Uterus (tissue), 3 donors: ENCODE measurements at regions not wholly inside any gene's neighbourhood (a gene's known extent, or its start where the extent isn't known, plus 50 kb on each side); places are given as distances from the start of the nearest gene placed in this dataset.

ENCODE experiments used
- DNase-seq, 2 donors: peaks; one replicate each; pipeline ENCODE4 v3.0.0-alpha.2; 2019 to 2020
- H3K27ac ChIP-seq, 2 donors: fragments of 200-600 bp; sonication (generic); 1 replicate in 1 of 2; 2 replicates in 1 of 2; pipeline ENCODE4 v1.5.1; 2016 to 2018
- H3K27me3 ChIP-seq, 2 donors: fragments of 200-600 bp; sonication (generic); one replicate each; pipeline ENCODE4 v1.5.1; 2018 to 2019; ENCODE audit warnings: control low read depth in 1 of 2
- H3K36me3 ChIP-seq, 2 donors: fragments of 200-600 bp; sonication (generic); one replicate each; pipeline ENCODE4 v1.5.1; 2019; ENCODE audit warnings: control low read depth in 1 of 2
- H3K4me1 ChIP-seq, 2 donors: fragments of 200-600 bp; sonication (generic); one replicate each; pipeline ENCODE4 v1.5.1; 2018 to 2019; ENCODE audit warnings: control low read depth in 1 of 2
- H3K4me3 ChIP-seq, 2 donors: fragments of 200-600 bp; sonication (generic); 1 replicate in 1 of 2; 2 replicates in 1 of 2; pipeline ENCODE4 v1.5.1; 2018 to 2019; ENCODE audit warnings: mild to moderate bottlenecking in 1 of 2
- H3K9me3 ChIP-seq, 2 donors: fragments of 200-600 bp; sonication (generic); one replicate each; pipeline ENCODE4 v1.5.1; 2019; ENCODE audit warnings: control low read depth in 1 of 2
- CTCF ChIP-seq, 4 experiments: fragments of 200-600 bp in 2 of 4; fragments of 450-650 bp in 2 of 4; sonication (generic) in 2 of 4; IDR thresholded peaks; one replicate each; pipeline ENCODE4 v1.5.1; 2016 to 2019; ENCODE audit warnings: antibody characterized with exemption in 4 of 4, mild to moderate bottlenecking in 2 of 4, moderate library complexity in 1 of 4
- POLR2A ChIP-seq, 2 donors: fragments of 450-650 bp; IDR thresholded peaks; one replicate each; pipeline ENCODE4 v1.6.1; 2016; ENCODE audit warnings: antibody characterized with exemption in 2 of 2, mild to moderate bottlenecking in 1 of 2, moderate library complexity in 1 of 2
- intact Hi-C: fragments of 100-400 bp; cut with DNase I; formaldehyde crosslinking; loops from one replicate; pipeline ENCODE4 v1.15.1; 2023; ENCODE audit warnings: low total_unique reads
- donor health status: DM: yes; HTN: yes; CAD: no.

- TF ChIP-seq POLR2A (IDR thresholded peaks at IDR 0.05) (no peak), CTCF (IDR thresholded peaks at IDR 0.05) (no peak)
- H3K9me3 ChIP-seq, result no peaks in the 10 kb centered on the region
- H3K27ac ChIP-seq, result no peak overlapping the region
- intact Hi-C loops, result no loop called here
- H3K36me3 ChIP-seq, result no peaks in the 10 kb centered on the region
- no peak overlapping the region for H3K4me3 ChIP-seq
- H3K4me1 ChIP-seq, result no peaks in the 10 kb centered on the region
- H3K27me3 ChIP-seq, result no peaks in the 10 kb centered on the region
- DNase-seq, result no peak
Observed at GRCh38 chr3:159114582-159114981, 312.7 kb downstream of the MFSD1 start.

GRCh38 chr3:159123877-159124276 lies 322.0 kb downstream of the MFSD1 start:
- no peaks in the 10 kb centered on the region for H3K4me1 ChIP-seq
- no peak overlapping the region for H3K4me3 ChIP-seq
- no peaks in the 10 kb centered on the region for H3K27me3 ChIP-seq
- TF ChIP-seq CTCF (IDR thresholded peaks at IDR 0.05) (no peak), POLR2A (IDR thresholded peaks at IDR 0.05) (no peak)
- no peaks in the 10 kb centered on the region for H3K36me3 ChIP-seq
- intact Hi-C loops, result no loop called here
- H3K9me3 ChIP-seq, result no peaks in the 10 kb centered on the region
- H3K27ac ChIP-seq, result no peak overlapping the region
- DNase-seq, result no peak

GRCh38 chr3:159126261-159127020 lies 324.6 kb downstream of the MFSD1 start:
- H3K27me3 ChIP-seq, result no peaks in the 10 kb centered on the region
- no peaks in the 10 kb centered on the region for H3K36me3 ChIP-seq
- H3K4me3 ChIP-seq, result no peak overlapping the region
- intact Hi-C loops, result no loop called here
- no peak for TF ChIP-seq CTCF (IDR thresholded peaks at IDR 0.05)
- TF ChIP-seq POLR2A (IDR thresholded peaks at IDR 0.05), result no peak
- no peak overlapping the region for H3K27ac ChIP-seq
- no peak for DNase-seq
- no peaks in the 10 kb centered on the region for H3K9me3 ChIP-seq
- no peaks in the 10 kb centered on the region for H3K4me1 ChIP-seq

GRCh38 chr3:159127021-159127392 lies 325.2 kb downstream of the MFSD1 start:
- no peaks in the 10 kb centered on the region for H3K36me3 ChIP-seq
- no peak overlapping the region for H3K4me3 ChIP-seq
- no peaks in the 10 kb centered on the region for H3K27me3 ChIP-seq
- no peak for DNase-seq
- TF ChIP-seq CTCF (IDR thresholded peaks at IDR 0.05) (no peak), POLR2A (IDR thresholded peaks at IDR 0.05) (no peak)
- no peak overlapping the region for H3K27ac ChIP-seq
- H3K9me3 ChIP-seq, result no peaks in the 10 kb centered on the region
- no peaks in the 10 kb centered on the region for H3K4me1 ChIP-seq
- intact Hi-C loops, result no loop called here

GRCh38 chr3:159128628-159129027 lies 326.8 kb downstream of the MFSD1 start:
- DNase-seq, result no peak
- no peaks in the 10 kb centered on the region for H3K4me1 ChIP-seq
- intact Hi-C loops, result no loop called here
- TF ChIP-seq POLR2A (IDR thresholded peaks at IDR 0.05) (no peak), CTCF (IDR thresholded peaks at IDR 0.05) (no peak)
- H3K36me3 ChIP-seq, result no peaks in the 10 kb centered on the region
- H3K27me3 ChIP-seq, result no peaks in the 10 kb centered on the region
- no peak overlapping the region for H3K27ac ChIP-seq
- no peak overlapping the region for H3K4me3 ChIP-seq
- no peaks in the 10 kb centered on the region for H3K9me3 ChIP-seq
